ENCODE measurements at regions not wholly inside any gene's neighbourhood (a gene's known extent, or its start where the extent isn't known, plus 50 kb on each side); places are given as distances from the start of the nearest gene placed in this dataset.

- TF ChIP-seq TFAP4 (IDR thresholded peaks at IDR 0.05; ENCODE audit: borderline replicate concordance, low read depth): peak; percentile 51; the same call in 1 of the 2 replicates
- 0 out of 2 replicates have a peak, but pooled peaks have one; percentile 32 for TF ChIP-seq FOXC1 (CRISPR knock-in tag; IDR thresholded peaks at IDR 0.05; ENCODE audit: borderline replicate concordance)
- peak; percentile 71 for TF ChIP-seq STAG1 (CRISPR knock-in tag; IDR thresholded peaks at IDR 0.05)
- TF ChIP-seq PAF1 (CRISPR knock-in tag; IDR thresholded peaks at IDR 0.05): no peak
- no peak for TF ChIP-seq ZNF44 (CRISPR knock-in tag; IDR thresholded peaks at IDR 0.05)
- TF ChIP-seq ATF7 (IDR thresholded peaks at IDR 0.05): peak; percentile 21; the same call in 1 of the 2 replicates
- TF ChIP-seq ATF7 (CRISPR knock-in tag; IDR thresholded peaks at IDR 0.05): no peak
- TF ChIP-seq ZNF558 (CRISPR knock-in tag; IDR thresholded peaks at IDR 0.05; ENCODE audit: borderline replicate concordance): no peak
- TF ChIP-seq FOXA3 (CRISPR knock-in tag; IDR thresholded peaks at IDR 0.05): no peak
- TF ChIP-seq ZBTB46 (CRISPR knock-in tag; IDR thresholded peaks at IDR 0.05; ENCODE audit: borderline replicate concordance): no peak
- no peak for TF ChIP-seq MAFG (CRISPR knock-in tag; IDR thresholded peaks at IDR 0.05)
- TF ChIP-seq ATF6 (CRISPR knock-in tag; conservative IDR thresholded peaks at IDR 0.05): no peak
- TF ChIP-seq SYNCRIP (IDR thresholded peaks at IDR 0.05; ENCODE audit: insufficient read depth, low read depth, low read length): no peak
- no peak for TF ChIP-seq NR2C2 (CRISPR knock-in tag; IDR thresholded peaks at IDR 0.05; ENCODE audit: borderline replicate concordance)
- no peak for TF ChIP-seq BATF2 (CRISPR knock-in tag; IDR thresholded peaks at IDR 0.05)
- TF ChIP-seq RAD21 (CRISPR knock-in tag; IDR thresholded peaks at IDR 0.05): no peak
- TF ChIP-seq ZNF205 (CRISPR knock-in tag; IDR thresholded peaks at IDR 0.05): 0 out of 2 replicates have a peak, but pooled peaks have one; percentile 47
- no peak for TF ChIP-seq BORCS8-MEF2B (CRISPR knock-in tag; IDR thresholded peaks at IDR 0.05)
- TF ChIP-seq SAP130 (CRISPR knock-in tag; IDR thresholded peaks at IDR 0.05; ENCODE audit: low read depth): no peak
- no peak for TF ChIP-seq ZBTB14 (CRISPR knock-in tag; IDR thresholded peaks at IDR 0.05)
- no peak for TF ChIP-seq GLMP (CRISPR knock-in tag; IDR thresholded peaks at IDR 0.05; ENCODE audit: borderline replicate concordance)
- no peak for TF ChIP-seq ISX (CRISPR knock-in tag; conservative IDR thresholded peaks at IDR 0.05)
- TF ChIP-seq SALL1 (CRISPR knock-in tag; IDR thresholded peaks at IDR 0.05): no peak
These were observed 72.0 kb upstream of the TMEM178A start (continued) for GRCh38 chr2:39593439-39594393.
